ENCODE measurements at regions not wholly inside any gene's neighbourhood (a gene's known extent, or its start where the extent isn't known, plus 50 kb on each side); places are given as distances from the start of the nearest gene placed in this dataset.

- H3K4ac ChIP-seq (ENCODE audit: low read depth, low read length) = no peak overlapping the region
- TF ChIP-seq CTCF (conservative IDR thresholded peaks at IDR 0.05) = no peak
Observed at GRCh38 chr13:57996717-57997116, 365.2 kb downstream of the PCDH17 start.

More at GRCh38 chr13:57996717-57997116, 365.2 kb downstream of the PCDH17 start:
- no peaks in the 10 kb centered on the region for H3K23me2 ChIP-seq (ENCODE audit: insufficient read length, low read depth, low read length, poor library complexity, severe bottlenecking)
- no peak overlapping the region for H2BK12ac ChIP-seq (ENCODE audit: insufficient read length, low read depth, low read length)
- H2BK20ac ChIP-seq (ENCODE audit: low read depth, low read length, poor library complexity, severe bottlenecking) = no peak overlapping the region
- H3K4me1 ChIP-seq (ENCODE audit: insufficient read depth, low read length) = no peaks in the 10 kb centered on the region
- H2BK15ac ChIP-seq (ENCODE audit: low read depth, low read length) = no peak overlapping the region
- H4K91ac ChIP-seq (ENCODE audit: insufficient read length, low read depth, low read length) = no peak overlapping the region
- no peaks in the 10 kb centered on the region for H3K79me2 ChIP-seq (ENCODE audit: insufficient read depth, low read length)
- no peak overlapping the region for H3K4me3 Mint-ChIP-seq
- no peak for DNase-seq
- H3K23ac ChIP-seq (ENCODE audit: insufficient read length, low read depth, low read length) = no peak overlapping the region
- no peaks in the 10 kb centered on the region for H4K20me1 ChIP-seq (ENCODE audit: control insufficient read depth, insufficient read depth, insufficient read length)
- H3K9ac ChIP-seq (ENCODE audit: extremely low read depth, insufficient read length, low read length) = no peak overlapping the region
- H4K5ac ChIP-seq (ENCODE audit: insufficient read length, low read depth, low read length) = no peak overlapping the region
- no peak overlapping the region for H2AK5ac ChIP-seq (ENCODE audit: insufficient read length, low read length)
- H2AFZ ChIP-seq (ENCODE audit: low read length) = no peak overlapping the region
- H2BK120ac ChIP-seq (ENCODE audit: low read depth, low read length, poor library complexity, severe bottlenecking) = no peak overlapping the region
- no peak overlapping the region for H3K56ac ChIP-seq (ENCODE audit: insufficient read length, low read depth, low read length)
- H3K27ac Mint-ChIP-seq = no peak overlapping the region
- H3K79me1 ChIP-seq (ENCODE audit: insufficient read depth, low read depth, low read length, poor library complexity, severe bottlenecking) = no peaks in the 10 kb centered on the region
- no peak overlapping the region for H3K27ac ChIP-seq (ENCODE audit: insufficient read length, low read depth, low read length)
- H2BK5ac ChIP-seq (ENCODE audit: insufficient read length, low read length) = no peak overlapping the region
- no CpG with 5 or more reads among the region's 1 CpG for WGBS (ENCODE audit: extremely low coverage, insufficient read length, low lambda C conversion rate)
- no peaks in the 10 kb centered on the region for H3K27me3 Mint-ChIP-seq (ENCODE audit: low read depth)
- H3K36me3 Mint-ChIP-seq (ENCODE audit: insufficient read depth in 1 of 3, low read depth in 3 of 3) = peaks cover 0 to 1% (median 0%) of the 10 kb centered on the region in 3 experiments; a peak in 1 of 7 replicates
- H3K4me2 ChIP-seq (ENCODE audit: insufficient read depth, insufficient read length, low read length) = no peak overlapping the region
- H3K18ac ChIP-seq (ENCODE audit: insufficient read length, low read depth, low read length) = no peak overlapping the region
- no peaks in the 10 kb centered on the region for H3K4me1 Mint-ChIP-seq
- no peak overlapping the region for H3K14ac ChIP-seq (ENCODE audit: insufficient read depth, low read length)
- no peak overlapping the region for H3T11ph ChIP-seq (ENCODE audit: low read length)
- H3K27me3 ChIP-seq (ENCODE audit: insufficient read depth, low read length) = no peaks in the 10 kb centered on the region
- H3K9me3 ChIP-seq (ENCODE audit: control insufficient read depth, low read depth, low read length) = no peaks in the 10 kb centered on the region
- H3K9me3 Mint-ChIP-seq = peaks cover 3 to 10% of the 10 kb centered on the region in 2 experiments; a peak in 4 of 5 replicates
- no peak overlapping the region for H4K8ac ChIP-seq (replicated peaks; ENCODE audit: insufficient read length, low read depth, low read length)
